CD4-positive, alpha-beta memory T cell (primary cell): ENCODE measurements at regions not wholly inside any gene's neighbourhood (a gene's known extent, or its start where the extent isn't known, plus 50 kb on each side); places are given as distances from the start of the nearest gene placed in this dataset.
A peak's percentile ranks its signal among the peaks of the same experiment; 100 is the strongest.

Experiments
- CTCF ChIA-PET: fragments of 350-600 bp; sonication (Branson Sonifier 250); formaldehyde crosslinking; loops from one replicate; lab custom pipeline; 2021; ENCODE audit warnings: inconsistent platforms; ENCODE audit not compliant: partially characterized antibody; lab: Charles Lee
- POLR2A ChIA-PET: fragments of 350-600 bp; sonication (Branson Sonifier 250); formaldehyde crosslinking; loops from one replicate; lab custom pipeline; 2021; ENCODE audit not compliant: partially characterized antibody; lab: Charles Lee
- DNase-seq, 5 donors: peaks; one replicate each; pipeline versions ENCODE4 v3.0.0 to v3.0.0-alpha.2; 2020 to 2022; ENCODE audit warnings: mixed read lengths in 1 of 5
- H3K27ac ChIP-seq: one replicate; pipeline ENCODE4 v1.7.0; 2013; ENCODE audit warnings: low read depth, low read length
- H3K27me3 ChIP-seq: 2 replicates; pipeline ENCODE4 v1.7.0; 2013; ENCODE audit warnings: mild to moderate bottlenecking, low read length, moderate library complexity; ENCODE audit not compliant: insufficient read depth
- H3K36me3 ChIP-seq: 2 replicates; pipeline ENCODE4 v1.7.0; 2013; ENCODE audit warnings: mild to moderate bottlenecking, low read length, moderate library complexity; ENCODE audit not compliant: insufficient read depth
- H3K4me1 ChIP-seq: 2 replicates; pipeline ENCODE4 v1.7.0; 2013; ENCODE audit warnings: mild to moderate bottlenecking, low read length, moderate library complexity; ENCODE audit not compliant: insufficient read depth
- H3K4me3 ChIP-seq, 2 donors: one replicate each; pipeline ENCODE4 v1.7.0; 2013; ENCODE audit warnings: low read length in 2 of 2, mild to moderate bottlenecking in 1 of 2
- H3K9me3 ChIP-seq, 2 donors: one replicate each; pipeline ENCODE4 v1.7.0; 2013; ENCODE audit warnings: low read length in 2 of 2, control low read depth in 1 of 2; ENCODE audit not compliant: control insufficient read depth in 1 of 2
- H3K27ac Mint-ChIP-seq, 7 donors: one replicate each; pipeline ENCODE4 v1.8.0; 2020 to 2021; ENCODE audit warnings: mixed read lengths in 7 of 7, mild to moderate bottlenecking in 6 of 7, inconsistent platforms in 3 of 7, moderate library complexity in 3 of 7
- H3K27me3 Mint-ChIP-seq, 2 donors: one replicate each; pipeline ENCODE4 v1.8.0; 2020 to 2021; ENCODE audit warnings: mixed read lengths in 2 of 2
- H3K36me3 Mint-ChIP-seq, 2 donors: one replicate each; pipeline ENCODE4 v1.8.0; 2020 to 2021; ENCODE audit warnings: mixed read lengths in 2 of 2, inconsistent platforms in 1 of 2, mild to moderate bottlenecking in 1 of 2
- H3K4me1 Mint-ChIP-seq, 4 donors: one replicate each; pipeline ENCODE4 v1.8.0; 2020 to 2021; ENCODE audit warnings: mixed read lengths in 4 of 4, mild to moderate bottlenecking in 1 of 4
- H3K4me3 Mint-ChIP-seq, 8 donors: one replicate each; pipeline ENCODE4 v1.8.0; 2020 to 2021; ENCODE audit warnings: mixed read lengths in 8 of 8, mild to moderate bottlenecking in 7 of 8, moderate library complexity in 6 of 8, inconsistent platforms in 3 of 8
- H3K9me3 Mint-ChIP-seq, 8 donors: one replicate each; pipeline ENCODE4 v1.8.0; 2020 to 2021; ENCODE audit warnings: mixed read lengths in 8 of 8, mild to moderate bottlenecking in 5 of 8, inconsistent platforms in 3 of 8, moderate library complexity in 1 of 8
- intact Hi-C: fragments of 100-400 bp; cut with micrococcal nuclease; formaldehyde crosslinking; loops from one replicate; pipeline ENCODE4 v1.15.1; 2023

- peaks cover 2 to 6% (median 4%) of the 10 kb centered on the region in 8 donors for H3K9me3 Mint-ChIP-seq
- no peaks in the 10 kb centered on the region for H3K9me3 ChIP-seq
- intact Hi-C loops: loop anchor here (10.0 kb wide), 1 partner anchor 595 kb away; no protein-coding TSS in a partner anchor
- peak overlapping the region in 1 of 7 donors; percentile 23 for H3K27ac Mint-ChIP-seq
- no peak overlapping the region for H3K27ac ChIP-seq
- H3K36me3 Mint-ChIP-seq: no peaks in the 10 kb centered on the region
- no peak for DNase-seq
- ChIA-PET CTCF (interaction anchor here (0.7 kb wide), 1 partner anchor 322 kb away, joined by 3 read pairs; no protein-coding TSS in a partner anchor), POLR2A (no interaction called here)
- H3K4me3 Mint-ChIP-seq: no peak overlapping the region
- H3K4me1 Mint-ChIP-seq: no peaks in the 10 kb centered on the region
- peaks cover 10 to 14% of the 10 kb centered on the region in 2 donors for H3K27me3 Mint-ChIP-seq
- H3K36me3 ChIP-seq: no peaks in the 10 kb centered on the region
- H3K4me1 ChIP-seq: no peaks in the 10 kb centered on the region
- no peaks in the 10 kb centered on the region for H3K27me3 ChIP-seq
- no peak overlapping the region for H3K4me3 ChIP-seq
Observed at GRCh38 chr2:7419814-7420311, 502.7 kb downstream of the RNF144A start.

GRCh38 chr2:7420530-7420929 lies 503.3 kb downstream of the RNF144A start:
- no peak overlapping the region for H3K27ac Mint-ChIP-seq
- H3K9me3 Mint-ChIP-seq: peaks cover 2 to 6% (median 4%) of the 10 kb centered on the region in 8 donors
- Histone ChIP-seq H3K27ac (no peak overlapping the region), H3K27me3 (no peaks in the 10 kb centered on the region), H3K4me1 (no peaks in the 10 kb centered on the region), H3K4me3 (no peak overlapping the region), H3K9me3 (no peaks in the 10 kb centered on the region), H3K36me3 (no peaks in the 10 kb centered on the region)
- H3K36me3 Mint-ChIP-seq: no peaks in the 10 kb centered on the region
- no peak for DNase-seq
- ChIA-PET CTCF (interaction anchor here (0.7 kb wide), 1 partner anchor 323 kb away, joined by 3 read pairs; no protein-coding TSS in a partner anchor), POLR2A (no interaction called here)
- peaks cover 10 to 15% of the 10 kb centered on the region in 2 donors for H3K27me3 Mint-ChIP-seq
- H3K4me3 Mint-ChIP-seq: no peak overlapping the region
- no peaks in the 10 kb centered on the region for H3K4me1 Mint-ChIP-seq
- intact Hi-C loops: loop anchor here (10.0 kb wide), 1 partner anchor 594 kb away; no protein-coding TSS in a partner anchor

- H3K4me3 ChIP-seq: no peak overlapping the region
- POLR2A ChIA-PET: no interaction called here
- H3K9me3 ChIP-seq: no peaks in the 10 kb centered on the region
- Mint-ChIP-seq H3K27me3 (peaks cover 7 to 10% of the 10 kb centered on the region in 2 donors), H3K4me1 (peaks cover 11 to 21% (median 17%) of the 10 kb centered on the region in 4 donors), H3K27ac (no peak overlapping the region), H3K9me3 (no peaks in the 10 kb centered on the region), H3K4me3 (no peak overlapping the region), H3K36me3 (no peaks in the 10 kb centered on the region)
- CTCF ChIA-PET: interaction anchor here (1.0 kb wide), 1 partner anchor 17 kb away, joined by 3 read pairs; no protein-coding TSS in a partner anchor
- DNase-seq: no peak
- intact Hi-C loops: loop anchor here (10.0 kb wide), 1 partner anchor 590 kb away; no protein-coding TSS in a partner anchor
- H3K4me1 ChIP-seq: no peaks in the 10 kb centered on the region
- H3K36me3 ChIP-seq: no peaks in the 10 kb centered on the region
- H3K27me3 ChIP-seq: no peaks in the 10 kb centered on the region
- no peak overlapping the region for H3K27ac ChIP-seq
Observed at GRCh38 chr2:7424481-7424880, 507.3 kb downstream of the RNF144A start.

- Histone ChIP-seq H3K4me1 (peaks cover 9% of the 10 kb centered on the region), H3K36me3 (no peaks in the 10 kb centered on the region), H3K27me3 (no peaks in the 10 kb centered on the region), H3K4me3 (no peak overlapping the region), H3K9me3 (no peaks in the 10 kb centered on the region), H3K27ac (no peak overlapping the region)
- intact Hi-C loops: loop anchor here (1.0 to 10.0 kb wide), 7 partner anchors 140 to 1258 kb away; no protein-coding TSS in a partner anchor
- CTCF ChIA-PET: interaction anchor here (0.6 to 5.0 kb wide), 26 partner anchors 9 to 1265 kb away, joined by 3 to 64 read pairs (median 5); partner anchors contain the start of gene ID2
- POLR2A ChIA-PET: interaction anchor here (0.8 to 3.6 kb wide), 7 partner anchors 14 to 1260 kb away, joined by 3 to 20 read pairs (median 12); partner anchors contain the start of gene ID2
- peak in 4 of 5 donors; percentile 57 to 69 (median 64) for DNase-seq
- Mint-ChIP-seq H3K4me1 (peaks cover 19 to 46% (median 32%) of the 10 kb centered on the region in 4 donors), H3K27me3 (peaks cover 1 to 2% of the 10 kb centered on the region in 2 donors), H3K9me3 (peaks cover 0 to 2% (median 0%) of the 10 kb centered on the region in 8 donors), H3K4me3 (peak overlapping the region in 4 of 8 donors; percentile 4 to 49 (median 30)), H3K36me3 (no peaks in the 10 kb centered on the region), H3K27ac (peak overlapping the region in 5 of 7 donors; percentile 8 to 52 (median 16))
Observed at GRCh38 chr2:7427293-7428060, 510.3 kb downstream of the RNF144A start.

GRCh38 chr2:7428454-7429204 lies 511.4 kb downstream of the RNF144A start:
- DNase-seq: no peak
- H3K4me3 ChIP-seq: no peak overlapping the region
- Mint-ChIP-seq H3K27ac (peak overlapping the region in 6 of 7 donors; percentile 57 to 91 (median 78)), H3K4me3 (peak overlapping the region in 5 of 8 donors; percentile 2 to 62 (median 27)), H3K27me3 (peaks cover 2% of the 10 kb centered on the region in 2 donors), H3K4me1 (peaks cover 19 to 49% (median 33%) of the 10 kb centered on the region in 4 donors), H3K9me3 (peaks cover 0 to 4% (median 0%) of the 10 kb centered on the region in 8 donors), H3K36me3 (no peaks in the 10 kb centered on the region)
- H3K9me3 ChIP-seq: no peaks in the 10 kb centered on the region
- H3K4me1 ChIP-seq: peaks cover 9% of the 10 kb centered on the region
- ChIA-PET CTCF (interaction anchor here (0.6 to 5.0 kb wide), 21 partner anchors 8 to 1264 kb away, joined by 3 to 64 read pairs (median 6); partner anchors contain the start of gene ID2), POLR2A (interaction anchor here (1.5 to 3.6 kb wide), 5 partner anchors 10 to 1253 kb away, joined by 3 to 20 read pairs (median 12); partner anchors contain the start of gene ID2)
- no peaks in the 10 kb centered on the region for H3K36me3 ChIP-seq
- intact Hi-C loops: loop anchor here (10.0 kb wide), 1 partner anchor 586 kb away; no protein-coding TSS in a partner anchor
- H3K27ac ChIP-seq: no peak overlapping the region
- H3K27me3 ChIP-seq: no peaks in the 10 kb centered on the region

GRCh38 chr2:7429733-7430132 lies 512.5 kb downstream of the RNF144A start:
- ChIA-PET CTCF (interaction anchor here (1.5 to 5.0 kb wide), 4 partner anchors 15 to 1259 kb away, joined by 4 to 64 read pairs (median 32); no protein-coding TSS in a partner anchor), POLR2A (interaction anchor here (0.9 to 3.6 kb wide), 3 partner anchors 8 to 1255 kb away, joined by 3 to 19 read pairs (median 3); no protein-coding TSS in a partner anchor)
- Mint-ChIP-seq H3K4me1 (peaks cover 19 to 49% (median 33%) of the 10 kb centered on the region in 4 donors), H3K9me3 (peaks cover 0 to 9% (median 4%) of the 10 kb centered on the region in 8 donors), H3K27ac (peak overlapping the region in 5 of 7 donors; percentile 15 to 91 (median 77)), H3K27me3 (peaks cover 0 to 2% of the 10 kb centered on the region in 2 donors), H3K4me3 (peak overlapping the region in 6 of 8 donors; percentile 18 to 87 (median 76)), H3K36me3 (no peaks in the 10 kb centered on the region)
- Histone ChIP-seq H3K9me3 (no peaks in the 10 kb centered on the region), H3K36me3 (no peaks in the 10 kb centered on the region), H3K27ac (no peak overlapping the region), H3K4me1 (peaks cover 9% of the 10 kb centered on the region), H3K4me3 (no peak overlapping the region), H3K27me3 (no peaks in the 10 kb centered on the region)
- intact Hi-C loops: loop anchor here (2.0 to 10.0 kb wide), 3 partner anchors 21 to 585 kb away; no protein-coding TSS in a partner anchor
- DNase-seq: no peak
